CD1c-positive myeloid dendritic cell (primary cell): ENCODE measurements at regions not wholly inside any gene's neighbourhood (a gene's known extent, or its start where the extent isn't known, plus 50 kb on each side); places are given as distances from the start of the nearest gene placed in this dataset.

ENCODE experiments used
- DNase-seq: peaks from one replicate; pipeline ENCODE4 v3.0.0-alpha.2; 2016; ENCODE audit errors: extremely low spot score

DNA sequence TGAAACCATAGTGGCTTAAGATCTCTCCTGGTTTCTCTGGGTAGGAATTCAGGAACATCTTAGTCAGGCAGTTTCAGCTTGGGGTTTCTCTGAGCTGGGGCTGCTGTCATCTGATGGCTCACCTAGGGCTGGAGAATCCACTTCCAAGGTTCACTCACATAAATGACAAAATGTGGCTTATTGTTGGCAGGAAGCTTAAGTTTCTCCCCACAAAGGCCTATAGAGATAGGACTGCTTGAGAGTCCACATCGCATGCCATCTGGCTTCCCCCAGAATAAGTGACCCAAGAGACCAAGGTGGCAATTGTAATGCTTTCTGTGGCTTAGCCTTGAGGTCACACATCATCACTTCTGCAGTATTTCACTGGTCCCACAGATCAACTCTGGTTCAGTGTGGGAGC, 131.4 kb downstream of the EDN1 start:
- DNase-seq = no peak

DNA sequence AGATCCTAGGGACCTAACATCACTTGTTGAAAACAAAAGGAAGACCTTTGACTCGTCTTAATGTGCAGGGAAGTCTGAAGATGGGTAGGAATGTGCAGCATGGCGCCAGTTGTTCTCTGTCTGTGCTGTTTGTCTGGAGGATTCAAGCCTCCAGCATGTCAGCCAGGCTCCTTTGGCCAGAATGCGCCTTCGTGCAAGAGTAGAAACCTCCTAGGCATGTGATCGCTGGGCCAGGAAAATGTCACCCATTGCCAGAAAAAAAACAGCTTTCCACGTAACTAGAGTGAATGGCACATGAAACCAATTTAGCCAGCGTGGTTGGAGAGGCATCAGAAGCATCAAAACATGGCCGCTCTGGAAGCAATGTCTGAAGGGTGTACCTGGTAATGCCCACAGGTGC, 132.7 kb downstream of the EDN1 start:
- DNase-seq = no peak

DNA sequence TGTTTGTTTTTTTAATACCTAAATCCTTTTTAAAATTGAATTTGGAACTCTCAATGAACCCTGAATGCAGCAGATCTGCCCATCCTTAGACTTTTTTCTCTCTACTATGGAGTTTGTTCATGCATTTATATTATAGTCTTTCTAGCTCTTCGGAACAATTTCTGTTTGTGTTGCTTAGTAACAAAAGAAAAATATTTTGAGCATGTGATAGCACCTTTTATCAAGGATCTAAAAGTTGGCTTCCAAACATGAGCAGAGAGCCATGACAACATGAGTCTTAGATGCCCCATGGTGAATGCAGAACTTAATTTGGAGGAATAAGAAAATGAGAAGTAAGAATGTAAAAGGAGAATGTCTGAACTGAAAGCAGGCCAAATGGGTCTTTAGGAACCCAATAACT, 133.7 kb downstream of the EDN1 start:
- DNase-seq = no peak

DNA sequence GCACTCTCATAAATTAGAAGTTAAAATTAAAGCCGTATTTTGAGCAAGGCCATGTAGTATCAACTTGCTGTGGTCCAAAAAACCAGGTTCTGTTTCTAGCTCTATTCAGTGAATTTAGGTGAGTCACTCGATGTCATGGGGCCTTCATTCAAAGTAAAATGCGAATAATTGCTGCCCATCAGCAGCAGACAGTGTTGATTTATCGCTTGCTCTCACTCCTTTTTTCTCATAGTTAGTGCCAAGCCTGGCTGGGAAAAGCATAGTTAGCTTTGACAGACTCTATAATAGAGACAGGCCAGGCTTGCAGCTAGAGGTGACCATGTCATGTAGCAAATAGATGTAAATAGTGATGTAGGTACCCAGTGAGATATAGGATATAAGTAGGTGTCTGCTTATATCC, 136.0 kb downstream of the EDN1 start:
- no peak for DNase-seq

DNA sequence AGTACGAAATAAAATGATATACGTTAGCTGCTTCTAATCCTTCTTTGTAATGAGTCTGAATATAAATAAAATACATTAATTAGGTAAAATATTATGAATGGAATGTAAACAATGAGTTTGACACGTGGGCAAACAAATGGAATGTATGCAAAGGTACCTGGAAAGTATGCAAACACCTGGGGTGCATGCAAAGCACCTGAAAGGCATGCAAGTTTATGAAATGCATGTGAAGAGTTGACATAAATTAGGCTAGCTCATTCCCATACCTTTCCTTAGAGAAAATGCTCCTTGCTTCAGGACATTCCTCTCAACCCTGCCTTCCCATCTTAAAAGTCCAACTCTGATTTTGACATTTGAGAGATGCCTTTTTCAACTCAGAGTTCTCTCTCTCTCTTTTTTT, 140.9 kb downstream of the EDN1 start:
- DNase-seq = no peak

DNA sequence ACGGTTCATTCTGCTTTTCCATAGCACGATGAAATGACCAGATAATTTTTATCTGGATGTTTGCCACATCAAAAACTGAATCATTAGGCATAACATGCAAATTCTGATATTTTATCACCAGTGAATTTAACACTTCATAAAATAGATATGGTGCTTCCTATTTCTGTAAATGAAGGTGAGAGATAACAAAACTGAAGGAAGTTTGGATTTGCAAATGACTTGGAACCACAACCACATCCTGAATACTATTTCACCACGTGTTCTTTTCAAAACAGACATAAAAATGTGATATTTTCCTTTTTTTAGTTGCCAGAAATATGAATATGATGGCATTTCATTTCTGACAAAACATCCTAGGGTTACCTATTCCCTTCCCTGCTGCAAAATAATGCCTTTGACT, 146.1 kb downstream of the EDN1 start:
- no peak for DNase-seq

DNA sequence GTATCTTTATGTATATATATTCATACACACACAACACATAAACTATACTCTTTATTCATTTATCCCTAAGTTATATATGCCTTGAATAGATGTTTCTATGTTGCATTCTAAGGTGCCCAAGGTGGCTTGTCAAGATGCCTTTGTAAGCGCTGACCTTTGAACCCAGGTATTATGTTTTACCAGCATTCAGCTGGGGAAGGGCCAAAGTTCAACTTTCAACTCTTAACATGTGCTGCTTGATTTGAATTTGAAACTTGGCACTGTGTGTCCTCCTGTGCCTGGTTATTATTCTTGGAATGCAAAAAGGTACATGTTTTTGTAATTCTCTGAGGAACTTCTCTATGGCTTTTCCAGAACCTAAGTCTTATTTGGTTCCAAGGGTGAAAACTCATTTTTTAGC, 146.5 kb downstream of the EDN1 start:
- DNase-seq = no peak

DNA sequence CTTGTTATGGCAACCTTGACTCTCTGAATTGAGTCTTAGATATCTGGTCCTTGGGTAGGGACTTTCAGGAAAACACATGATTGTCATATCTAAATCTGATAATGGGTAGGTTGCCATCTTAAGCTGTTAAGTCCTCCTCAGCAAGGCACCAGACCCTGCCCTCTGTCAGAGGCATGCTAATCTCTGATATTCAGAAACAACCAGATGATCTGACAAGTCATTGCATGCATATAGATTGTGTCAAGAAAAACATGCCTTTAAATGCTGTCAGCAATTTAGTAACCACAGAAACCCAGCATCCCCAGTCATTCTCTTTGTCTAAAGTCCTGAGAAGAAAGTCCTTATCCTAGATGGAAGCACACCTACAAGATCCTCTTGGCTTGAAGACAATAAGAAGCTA, 149.1 kb downstream of the EDN1 start:
- no peak for DNase-seq

DNA sequence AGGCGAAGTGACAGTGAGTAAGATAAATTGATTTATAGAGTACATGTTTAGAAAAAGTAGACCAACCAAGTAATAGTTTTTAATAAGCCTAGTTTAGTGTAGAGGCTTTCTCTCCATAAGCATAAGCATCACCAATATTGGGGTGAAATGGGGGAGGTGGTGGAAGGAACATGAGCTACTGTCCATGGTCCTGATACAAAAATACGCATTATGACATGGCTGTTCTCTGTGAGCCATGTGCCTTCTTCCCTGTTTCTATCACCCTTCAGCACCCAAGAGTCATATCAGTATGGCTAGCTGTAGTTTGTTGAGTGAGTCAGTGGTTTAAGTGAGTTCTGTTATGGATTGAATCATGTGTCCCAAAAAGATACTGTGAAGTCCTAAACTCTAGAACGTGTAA, 150.8 kb downstream of the EDN1 start:
- DNase-seq = no peak

DNA sequence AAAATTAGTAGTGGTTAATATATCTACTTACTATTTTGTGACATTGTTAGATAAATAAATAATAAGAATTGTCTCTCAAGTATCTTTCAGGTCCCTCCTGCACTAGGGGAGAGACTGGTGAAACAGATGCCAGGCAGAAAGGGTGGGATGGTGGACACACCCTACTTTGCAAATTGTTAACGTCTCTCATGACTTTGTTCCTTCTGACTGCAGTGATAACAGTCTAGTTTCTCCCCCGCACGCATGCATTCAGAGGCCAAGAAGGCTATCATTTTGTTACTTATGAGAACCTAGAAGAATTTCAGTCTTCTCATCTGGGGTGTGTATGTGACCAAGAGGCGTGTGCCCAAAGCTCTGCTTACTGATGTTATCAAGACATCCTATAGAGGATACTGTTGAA, 152.3 kb downstream of the EDN1 start:
- DNase-seq = no peak

DNA sequence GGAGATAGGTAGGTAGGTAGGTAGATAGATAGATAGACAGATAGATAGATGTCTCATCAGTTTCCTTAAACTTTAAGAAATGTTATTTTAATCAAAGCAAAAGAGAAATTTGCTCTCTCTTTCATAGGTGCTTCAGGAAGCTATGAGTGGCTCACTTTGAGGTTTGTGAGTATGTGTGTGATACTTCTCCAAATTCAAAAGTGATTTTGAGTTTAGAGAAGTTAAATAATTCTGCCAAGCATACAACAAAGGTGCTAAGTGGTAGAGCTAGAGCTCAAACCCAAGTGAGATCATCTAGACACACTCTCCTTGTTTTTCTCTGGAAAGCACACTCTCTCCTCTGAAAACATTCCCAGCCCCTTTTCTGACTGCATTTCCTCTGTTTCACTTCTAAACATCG, 156.2 kb downstream of the EDN1 start:
- no peak for DNase-seq

DNA sequence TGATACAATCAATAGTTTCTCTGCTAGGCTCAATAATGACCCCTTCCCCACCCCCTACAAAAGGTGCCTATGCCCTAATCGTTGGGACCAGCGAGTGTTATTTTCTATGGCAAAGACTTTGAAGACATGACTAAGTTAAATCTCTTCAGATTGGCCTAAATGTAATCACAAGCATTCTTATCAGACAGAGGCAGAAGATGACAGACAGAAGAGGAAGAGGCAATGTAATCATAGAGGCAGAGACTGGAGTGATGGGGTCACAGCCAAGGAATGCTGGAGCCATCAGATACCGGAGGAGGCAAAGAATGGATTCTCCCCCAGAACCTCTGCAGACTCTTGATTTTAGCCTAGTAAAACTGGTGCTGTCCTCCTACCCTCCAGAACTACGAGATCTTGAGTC, 159.3 kb downstream of the EDN1 start:
- DNase-seq = no peak

DNA sequence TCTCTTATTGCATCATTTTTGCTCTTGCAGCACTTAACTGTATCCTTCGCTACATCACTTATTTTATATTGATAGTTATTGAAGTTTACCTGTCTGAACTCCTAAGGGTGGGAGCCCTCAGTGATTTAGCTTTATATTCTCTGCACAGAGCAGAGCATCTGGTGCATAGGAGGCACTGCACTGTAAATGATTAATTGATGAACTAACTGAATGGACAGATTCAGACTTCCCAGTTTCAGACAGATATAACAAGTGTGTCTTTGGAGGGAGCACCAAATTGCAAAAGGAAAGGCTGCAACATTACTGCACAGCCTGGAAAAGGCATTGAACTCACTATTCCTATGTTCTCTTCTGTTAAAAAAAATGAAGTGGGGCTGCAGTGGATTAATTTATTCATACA, 160.3 kb downstream of the EDN1 start:
- no peak for DNase-seq

DNA sequence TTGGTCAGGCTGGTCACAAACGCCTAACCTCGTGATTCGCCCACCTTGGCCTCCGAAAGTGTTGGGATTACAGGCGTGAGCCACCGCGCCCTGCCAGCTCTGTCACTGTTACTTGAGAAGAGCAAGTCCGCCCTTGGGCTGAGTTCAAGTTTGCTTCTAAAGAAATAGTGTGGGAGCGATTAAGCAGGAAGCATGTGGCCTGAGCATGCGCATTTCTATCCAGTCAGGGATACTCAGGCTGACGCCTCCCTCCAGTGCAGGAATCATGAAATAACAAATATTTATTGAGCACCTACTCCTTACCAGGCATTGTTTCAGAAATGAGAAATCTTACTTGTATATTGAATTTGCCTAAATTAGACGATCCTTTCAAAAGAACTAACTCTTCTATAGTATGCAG, 166.2 kb downstream of the EDN1 start:
- no peak for DNase-seq

DNA sequence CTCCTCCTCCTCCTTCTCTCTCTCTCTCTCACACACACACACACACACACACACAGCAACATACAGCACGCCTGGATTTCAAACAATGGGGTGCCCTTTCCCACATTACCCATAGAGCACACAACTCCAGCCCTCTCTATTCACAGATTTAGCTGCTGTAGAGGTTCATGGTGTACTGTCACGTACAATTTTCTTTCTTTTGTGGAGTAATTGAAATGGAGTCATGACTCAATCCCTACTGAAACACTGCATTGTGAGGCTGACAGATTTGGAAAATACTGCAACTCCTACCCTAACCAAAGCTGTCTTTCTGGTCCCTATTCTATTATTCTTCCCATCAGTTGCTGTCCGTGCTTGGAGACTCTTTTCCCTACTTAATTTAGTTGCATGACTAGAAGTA, 166.9 kb downstream of the EDN1 start:
- DNase-seq = no peak

DNA sequence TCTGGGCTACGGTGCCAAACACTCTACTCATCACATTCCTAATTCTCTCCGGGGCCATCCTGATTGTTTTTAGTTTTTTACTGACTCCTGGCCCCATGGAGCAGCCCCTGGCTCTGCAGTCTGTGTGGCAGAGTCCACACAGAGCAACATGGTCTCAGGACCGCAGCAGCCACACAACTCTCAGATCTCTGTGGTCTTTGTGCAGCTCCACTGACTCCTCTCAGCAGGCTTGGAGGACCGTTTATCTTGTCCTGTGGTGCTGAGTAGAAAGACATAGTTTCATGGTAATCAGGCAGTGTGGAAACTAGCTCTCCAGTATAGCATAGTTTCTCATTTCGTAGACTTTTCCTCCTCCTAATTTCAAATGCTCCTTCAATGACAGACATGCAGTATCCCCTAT, 168.4 kb downstream of the EDN1 start:
- DNase-seq = no peak

DNA sequence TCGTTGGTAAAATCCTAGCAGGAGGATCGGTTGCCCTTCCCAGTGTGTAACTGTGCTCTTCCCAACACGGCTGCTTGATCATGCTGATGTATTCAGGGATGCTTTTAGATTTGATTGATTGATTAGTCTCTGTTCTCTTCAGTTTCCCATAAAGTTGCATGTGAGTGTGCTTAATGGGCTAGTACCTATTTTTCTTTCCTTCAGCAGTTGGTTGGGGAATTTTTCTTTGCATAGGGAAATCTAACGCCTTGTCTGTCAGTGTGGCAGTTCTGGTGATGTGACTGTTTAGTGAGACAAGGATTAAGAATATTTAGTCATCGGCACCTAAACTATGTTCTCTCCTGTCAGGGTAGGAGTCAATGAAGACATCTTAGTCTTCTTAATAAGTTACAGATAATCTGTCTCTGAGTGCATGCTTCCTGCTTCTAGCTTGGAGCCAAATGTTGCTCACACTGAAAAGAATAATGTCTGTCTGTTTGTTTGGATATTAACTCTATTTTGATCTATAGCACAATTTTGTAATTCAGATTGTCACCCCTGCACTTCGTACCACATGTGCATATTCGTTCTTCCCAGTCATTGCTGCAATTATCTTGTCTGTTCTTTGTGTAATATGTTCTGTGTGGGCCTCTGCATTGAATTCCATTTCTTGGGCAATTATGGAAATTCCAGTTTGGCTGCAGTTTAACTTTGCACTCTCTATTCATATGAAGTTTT, 169.9 kb downstream of the EDN1 start:
- no peak for DNase-seq

DNA sequence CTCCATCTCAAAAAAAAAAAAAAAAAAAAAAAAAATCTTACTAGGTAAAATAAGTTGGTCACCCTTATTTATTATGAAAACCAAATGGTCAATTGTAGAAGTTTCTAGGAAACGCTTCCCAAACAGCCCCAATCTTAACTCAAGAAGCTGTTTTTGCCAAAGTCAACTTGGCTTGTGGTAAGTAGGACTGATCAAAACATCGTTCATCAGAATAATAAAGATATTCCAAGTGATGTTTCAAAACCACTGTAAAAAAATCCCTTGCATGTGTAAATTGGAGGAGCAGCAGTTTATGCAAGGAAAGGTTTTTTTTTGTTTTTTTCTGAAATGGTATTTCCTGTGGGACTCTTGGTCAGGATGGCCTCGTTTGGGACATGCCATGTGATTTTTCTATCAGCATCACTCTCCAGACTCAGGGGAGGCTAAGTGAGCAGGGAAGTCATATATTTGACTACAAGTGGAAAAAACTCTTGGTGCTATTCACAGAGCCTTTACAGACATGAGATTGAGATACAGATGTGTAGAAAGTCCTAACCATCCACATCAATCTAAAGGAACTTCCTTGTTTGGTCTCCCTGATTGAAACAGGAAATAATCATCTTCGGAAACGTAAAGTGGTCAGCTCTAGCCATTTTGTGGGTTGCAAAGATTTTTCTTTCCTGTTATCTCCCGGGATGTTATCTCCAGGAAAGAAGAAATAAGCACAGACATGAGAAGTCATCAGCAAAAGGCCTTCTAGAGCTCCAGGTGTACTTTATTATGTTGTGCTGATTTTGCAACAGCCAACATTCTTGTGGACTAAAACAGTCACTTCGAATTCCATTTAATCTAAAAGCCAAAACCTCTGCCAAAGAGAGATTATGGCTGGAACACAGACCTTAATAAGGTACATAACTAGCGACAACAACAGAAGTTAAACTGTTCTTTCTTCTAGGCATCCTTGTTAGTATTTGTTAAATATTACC, 177.8 kb downstream of the EDN1 start:
- DNase-seq = no peak

DNA sequence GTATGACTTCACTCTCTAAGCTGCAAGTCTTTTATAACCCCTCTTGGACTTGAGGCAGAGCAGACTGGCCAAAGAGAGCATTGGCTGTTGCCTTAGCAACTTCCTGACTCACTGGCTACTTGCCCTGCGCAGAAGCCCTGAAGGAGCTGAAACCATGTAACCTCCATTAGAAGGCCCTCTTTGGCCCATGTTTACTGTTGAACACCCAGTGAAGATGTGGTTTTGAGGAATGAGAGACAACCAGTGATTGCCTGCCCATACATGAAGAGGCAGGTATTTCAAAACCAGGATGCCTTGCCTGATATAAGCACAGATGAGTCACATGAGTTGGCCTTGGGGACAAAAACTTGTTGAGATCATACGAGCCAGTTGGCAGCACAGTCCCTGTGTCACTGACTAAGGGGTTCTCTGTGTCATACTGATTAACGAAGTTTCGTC, 182.5 kb downstream of the EDN1 start:
- DNase-seq = no peak

DNA sequence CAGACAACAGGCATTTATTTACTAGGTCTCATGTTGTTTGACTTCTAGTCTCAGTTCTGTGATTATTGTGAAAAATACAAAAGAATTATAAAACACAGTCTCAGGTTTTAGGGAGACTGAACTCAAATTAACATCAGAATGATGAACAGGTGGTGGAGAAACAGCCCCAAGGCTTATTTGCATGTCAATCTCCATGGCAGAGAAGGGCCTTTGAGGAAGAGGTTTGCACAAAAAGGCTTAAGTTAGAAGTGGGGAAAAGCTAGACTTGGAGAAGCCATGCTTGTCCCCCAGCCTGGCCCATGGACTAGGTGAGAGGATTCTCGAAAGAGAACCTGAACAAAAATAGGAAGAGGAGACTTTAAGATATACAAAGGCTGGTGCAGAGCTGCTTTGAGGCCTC, 183.3 kb downstream of the EDN1 start:
- DNase-seq = no peak

DNA sequence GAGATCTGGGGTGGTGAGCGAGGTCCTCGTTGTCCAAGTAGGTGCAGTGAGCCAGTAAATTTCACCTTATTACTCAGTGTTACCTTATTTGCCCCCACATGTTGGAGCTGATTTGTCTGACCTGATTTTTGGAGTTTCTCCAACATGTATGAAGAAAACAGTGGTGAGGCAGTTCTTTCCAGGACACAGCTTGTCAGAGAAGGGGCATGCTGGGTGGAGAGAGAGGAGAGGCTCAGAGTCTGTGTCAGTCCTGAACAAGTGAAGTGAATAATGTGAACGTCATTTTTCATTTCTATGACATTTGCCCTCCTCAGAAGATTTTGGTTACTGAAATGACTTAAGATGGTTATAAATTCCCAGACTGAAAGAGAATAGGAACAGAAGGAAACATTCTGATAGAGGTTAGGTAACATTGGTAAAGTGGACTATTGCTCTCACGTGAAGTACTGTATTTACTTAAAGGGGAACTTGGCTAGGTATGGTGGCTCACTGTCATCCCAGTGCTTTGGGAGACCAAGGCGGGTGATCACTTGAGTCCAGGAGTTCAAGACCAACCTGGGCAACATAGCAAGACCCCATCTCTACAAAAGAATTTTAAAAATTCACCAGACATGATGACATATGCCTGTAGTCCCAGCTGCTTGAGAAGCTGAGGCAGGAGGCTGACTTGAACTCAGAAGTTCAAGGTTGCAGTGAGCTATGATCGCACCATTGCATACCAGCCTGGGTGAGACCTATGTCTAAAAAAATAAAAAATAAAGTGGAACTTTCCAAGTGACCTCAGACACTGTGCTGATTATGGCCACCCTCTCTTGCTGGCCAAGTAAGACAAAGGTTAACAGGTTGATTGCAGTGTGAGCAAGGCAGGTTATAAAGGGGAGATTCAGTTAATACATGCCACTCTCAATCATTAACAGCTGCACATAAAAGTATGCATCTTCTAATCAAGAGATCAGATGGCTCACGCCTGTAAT, 184.3 kb downstream of the EDN1 start:
- no peak for DNase-seq

DNA sequence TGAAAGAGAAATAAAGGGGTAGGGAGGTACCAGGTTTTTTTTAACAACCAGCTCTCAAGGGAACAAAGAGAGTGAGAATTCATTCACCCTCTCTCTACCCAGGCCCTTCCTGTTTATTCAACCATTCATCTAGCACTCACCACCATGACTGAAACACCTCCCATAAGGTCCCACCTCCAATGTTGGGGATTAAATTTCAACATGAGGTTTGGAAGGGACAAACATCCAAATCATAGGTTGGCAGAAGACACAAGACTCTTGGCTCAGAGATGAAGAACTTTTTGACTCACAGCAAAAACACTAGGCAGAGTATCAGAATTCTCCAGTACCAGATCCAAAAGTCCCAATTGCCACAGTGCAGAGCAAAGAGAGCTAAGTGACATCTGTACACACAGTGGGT, 186.3 kb downstream of the EDN1 start:
- no peak for DNase-seq
